ENCODE measurements at regions not wholly inside any gene's neighbourhood (a gene's known extent, or its start where the extent isn't known, plus 50 kb on each side); places are given as distances from the start of the nearest gene placed in this dataset.

- TF ChIP-seq SP4 (CRISPR knock-in tag; IDR thresholded peaks at IDR 0.05), result no peak
Observed at GRCh38 chr6:40152196-40152595, 217.9 kb upstream of the MOCS1 start (continued).

DNA sequence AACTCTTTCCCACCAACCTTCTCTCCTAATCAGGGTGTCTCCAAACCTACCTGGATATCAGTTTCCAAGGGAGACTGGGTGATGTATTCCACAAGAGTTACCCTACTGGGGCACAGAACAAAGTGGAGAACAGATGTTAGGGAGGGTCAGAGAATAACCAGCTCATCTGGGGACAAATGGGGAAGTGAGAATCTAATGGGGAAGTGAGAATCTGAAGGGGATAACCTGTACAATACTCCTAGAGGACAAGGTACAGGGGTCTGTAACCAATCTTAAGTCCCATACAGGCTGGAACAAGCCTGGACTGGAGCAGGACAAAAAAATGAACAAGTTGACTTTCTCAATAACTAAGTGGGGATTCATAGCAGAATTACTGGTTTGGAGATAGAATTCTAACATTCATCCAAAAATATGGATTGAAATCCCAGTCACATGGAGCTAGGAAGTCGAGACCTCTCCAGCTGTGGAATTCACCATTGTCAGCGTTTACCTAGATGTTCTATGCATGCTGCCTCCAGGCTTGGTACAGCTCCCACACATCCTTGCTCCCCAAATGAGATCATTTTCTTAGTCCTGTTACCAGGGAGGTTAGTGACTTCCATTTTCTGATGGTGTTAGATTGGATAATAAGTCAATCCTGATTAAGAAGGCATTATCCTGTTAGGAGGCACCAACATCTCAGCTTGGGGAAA, 214.8 kb upstream of the MOCS1 start:
- Histone ChIP-seq H3K4me1 (ENCODE audit: insufficient read depth, low read length) (no peaks in the 10 kb centered on the region), H3K36me3 (replicated peaks in 1 of 2; ENCODE audit: control insufficient read depth in 1 of 2, insufficient read depth in 2 of 2, low read length in 2 of 2) (no peaks in the 10 kb centered on the region), H4K20me1 (ENCODE audit: insufficient read depth, low read length) (no peaks in the 10 kb centered on the region), H3K4me3 (replicated peaks in 1 of 3; ENCODE audit: insufficient read depth in 1 of 3, low read depth in 2 of 3, low read length in 3 of 3) (no peak overlapping the region), H3K4me2 (ENCODE audit: low read depth, low read length) (no peak overlapping the region), H3K9ac (ENCODE audit: insufficient read depth, low read depth, low read length) (no peak overlapping the region), H3K27ac (ENCODE audit: extremely low read length, insufficient read depth, low read length) (no peak overlapping the region), H3K27me3 (ENCODE audit: control insufficient read depth in 1 of 2, insufficient read depth in 2 of 2, low read length in 2 of 2) (no peaks in the 10 kb centered on the region), H2AFZ (ENCODE audit: low read length) (no peak overlapping the region), H3K9me3 (ENCODE audit: low read length) (peaks cover 42% of the 10 kb centered on the region), H3K79me2 (ENCODE audit: insufficient read depth, low read length) (no peaks in the 10 kb centered on the region)
- no TSS peak for BruUV-seq (replicated peaks)
- 5% methylated on average over 2 of the region's 2 CpGs for WGBS (ENCODE audit: low lambda C conversion rate)
- in situ Hi-C loops (cut with HindIII; ENCODE audit: extremely low pct_ligation_motif_present, low pct_unique_long_range_greater_than_20kb), result no loop called here
- ATAC-seq, result no peak
- FAIRE-seq, result no peak
- ChIA-PET CTCF (ENCODE audit: low intra/inter-chr PET ratio, low total read pairs) (no interaction called here), POLR2A (no interaction called here)
- intact Hi-C loops (cut with micrococcal nuclease; ENCODE audit: unreplicated experiment), result no loop called here
- no peak for DNase-seq (ENCODE audit: low spot score)
- TF ChIP-seq KIAA2018 (CRISPR knock-in tag; IDR thresholded peaks at IDR 0.05; ENCODE audit: borderline replicate concordance) (no peak), MAFK (conservative IDR thresholded peaks at IDR 0.05 in 1 of 2, IDR thresholded peaks at IDR 0.05 in 1 of 2; ENCODE audit: low read length in 2 of 2) (peak; percentile 24 to 27; a peak in 1 of 4 replicates)
